ENCODE measurements at regions not wholly inside any gene's neighbourhood (a gene's known extent, or its start where the extent isn't known, plus 50 kb on each side); places are given as distances from the start of the nearest gene placed in this dataset.

- no peaks in the 10 kb centered on the region for H3K79me2 ChIP-seq (ENCODE audit: insufficient read depth, low read length)
- no peak overlapping the region for H2AFZ ChIP-seq (ENCODE audit: low read depth, low read length, poor library complexity, severe bottlenecking)
- DNase-seq (ENCODE audit: low read depth, low spot score): no peak
- no peaks in the 10 kb centered on the region for H3K9me2 ChIP-seq (ENCODE audit: insufficient read depth)
- H3K36me3 ChIP-seq (ENCODE audit: control insufficient read depth in 1 of 2, insufficient read depth in 2 of 2, low read length in 2 of 2): no peaks in the 10 kb centered on the region
- H3K4me3 ChIP-seq (replicated peaks in 1 of 2; ENCODE audit: low read depth in 1 of 2, low read length in 2 of 2): no peak overlapping the region
- ChIA-PET RAD21 (ENCODE audit: low non-redundant PET in 1 of 2, low total read pairs in 2 of 2, uncharacterized antibody in 2 of 2, unreplicated experiment in 2 of 2) (no interaction called here), POLR2A (no interaction called here), CTCF (no interaction called here)
- H3K27me3 ChIP-seq (ENCODE audit: insufficient read depth, low read length): no peaks in the 10 kb centered on the region
- no peak for ATAC-seq
- H3K27ac ChIP-seq (ENCODE audit: low read depth, low read length): no peak overlapping the region
- no peak overlapping the region for H3K9ac ChIP-seq (ENCODE audit: low read length)
- BruUV-seq (replicated peaks): no TSS peak
- intact Hi-C loops (cut with micrococcal nuclease): no loop called here
- no peaks in the 10 kb centered on the region for H4K20me1 ChIP-seq (ENCODE audit: insufficient read depth)
- no peak overlapping the region for H3K4me2 ChIP-seq (ENCODE audit: low read length)
- H3K9me3 ChIP-seq (ENCODE audit: control insufficient read depth in 1 of 2, insufficient read depth in 1 of 2, low read depth in 1 of 2, low read length in 2 of 2): no peaks in the 10 kb centered on the region; a peak in 1 of 4 replicates
- TF ChIP-seq MAX (IDR thresholded peaks at IDR 0.05): no peak
- TF ChIP-seq CBX3 (IDR thresholded peaks at IDR 0.05; ENCODE audit: low read depth): no peak
- TF ChIP-seq CEBPB (IDR thresholded peaks at IDR 0.05; ENCODE audit: low read depth): no peak
- TF ChIP-seq SIN3A (IDR thresholded peaks at IDR 0.05; ENCODE audit: low read depth): no peak
- TF ChIP-seq YY1 (IDR thresholded peaks at IDR 0.05; ENCODE audit: extremely low read depth, insufficient replicate concordance, low read depth, low read length): no peak
- no peak for TF ChIP-seq ELF1 (IDR thresholded peaks at IDR 0.05; ENCODE audit: borderline replicate concordance, low read depth)
- TF ChIP-seq POLR2A (IDR thresholded peaks at IDR 0.05; ENCODE audit: borderline replicate concordance, extremely low read depth, insufficient read depth, insufficient read length): no peak
- TF ChIP-seq, protein P1, sequence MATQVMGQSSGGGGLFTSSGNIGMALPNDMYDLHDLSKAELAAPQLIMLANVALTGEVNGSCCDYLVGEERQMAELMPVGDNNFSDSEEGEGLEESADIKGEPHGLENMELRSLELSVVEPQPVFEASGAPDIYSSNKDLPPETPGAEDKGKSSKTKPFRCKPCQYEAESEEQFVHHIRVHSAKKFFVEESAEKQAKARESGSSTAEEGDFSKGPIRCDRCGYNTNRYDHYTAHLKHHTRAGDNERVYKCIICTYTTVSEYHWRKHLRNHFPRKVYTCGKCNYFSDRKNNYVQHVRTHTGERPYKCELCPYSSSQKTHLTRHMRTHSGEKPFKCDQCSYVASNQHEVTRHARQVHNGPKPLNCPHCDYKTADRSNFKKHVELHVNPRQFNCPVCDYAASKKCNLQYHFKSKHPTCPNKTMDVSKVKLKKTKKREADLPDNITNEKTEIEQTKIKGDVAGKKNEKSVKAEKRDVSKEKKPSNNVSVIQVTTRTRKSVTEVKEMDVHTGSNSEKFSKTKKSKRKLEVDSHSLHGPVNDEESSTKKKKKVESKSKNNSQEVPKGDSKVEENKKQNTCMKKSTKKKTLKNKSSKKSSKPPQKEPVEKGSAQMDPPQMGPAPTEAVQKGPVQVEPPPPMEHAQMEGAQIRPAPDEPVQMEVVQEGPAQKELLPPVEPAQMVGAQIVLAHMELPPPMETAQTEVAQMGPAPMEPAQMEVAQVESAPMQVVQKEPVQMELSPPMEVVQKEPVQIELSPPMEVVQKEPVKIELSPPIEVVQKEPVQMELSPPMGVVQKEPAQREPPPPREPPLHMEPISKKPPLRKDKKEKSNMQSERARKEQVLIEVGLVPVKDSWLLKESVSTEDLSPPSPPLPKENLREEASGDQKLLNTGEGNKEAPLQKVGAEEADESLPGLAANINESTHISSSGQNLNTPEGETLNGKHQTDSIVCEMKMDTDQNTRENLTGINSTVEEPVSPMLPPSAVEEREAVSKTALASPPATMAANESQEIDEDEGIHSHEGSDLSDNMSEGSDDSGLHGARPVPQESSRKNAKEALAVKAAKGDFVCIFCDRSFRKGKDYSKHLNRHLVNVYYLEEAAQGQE (IDR thresholded peaks at IDR 0.05; ENCODE audit: low read depth): no peak
- TF ChIP-seq, protein P2, sequence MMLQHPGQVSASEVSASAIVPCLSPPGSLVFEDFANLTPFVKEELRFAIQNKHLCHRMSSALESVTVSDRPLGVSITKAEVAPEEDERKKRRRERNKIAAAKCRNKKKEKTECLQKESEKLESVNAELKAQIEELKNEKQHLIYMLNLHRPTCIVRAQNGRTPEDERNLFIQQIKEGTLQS (IDR thresholded peaks at IDR 0.05): no peak
- no peak for TF ChIP-seq EZH2phosphoT487 (IDR thresholded peaks at IDR 0.05; ENCODE audit: borderline replicate concordance)
- TF ChIP-seq POLR2AphosphoS5 (IDR thresholded peaks at IDR 0.05; ENCODE audit: low read depth, low read length): no peak
- TF ChIP-seq, protein P3, sequence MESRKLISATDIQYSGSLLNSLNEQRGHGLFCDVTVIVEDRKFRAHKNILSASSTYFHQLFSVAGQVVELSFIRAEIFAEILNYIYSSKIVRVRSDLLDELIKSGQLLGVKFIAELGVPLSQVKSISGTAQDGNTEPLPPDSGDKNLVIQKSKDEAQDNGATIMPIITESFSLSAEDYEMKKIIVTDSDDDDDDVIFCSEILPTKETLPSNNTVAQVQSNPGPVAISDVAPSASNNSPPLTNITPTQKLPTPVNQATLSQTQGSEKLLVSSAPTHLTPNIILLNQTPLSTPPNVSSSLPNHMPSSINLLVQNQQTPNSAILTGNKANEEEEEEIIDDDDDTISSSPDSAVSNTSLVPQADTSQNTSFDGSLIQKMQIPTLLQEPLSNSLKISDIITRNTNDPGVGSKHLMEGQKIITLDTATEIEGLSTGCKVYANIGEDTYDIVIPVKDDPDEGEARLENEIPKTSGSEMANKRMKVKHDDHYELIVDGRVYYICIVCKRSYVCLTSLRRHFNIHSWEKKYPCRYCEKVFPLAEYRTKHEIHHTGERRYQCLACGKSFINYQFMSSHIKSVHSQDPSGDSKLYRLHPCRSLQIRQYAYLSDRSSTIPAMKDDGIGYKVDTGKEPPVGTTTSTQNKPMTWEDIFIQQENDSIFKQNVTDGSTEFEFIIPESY (IDR thresholded peaks at IDR 0.05; ENCODE audit: extremely low read depth, insufficient replicate concordance, low read length): no peak
- no peak for TF ChIP-seq EGR1 (IDR thresholded peaks at IDR 0.05; ENCODE audit: low read depth)
- TF ChIP-seq TCF7L2 (IDR thresholded peaks at IDR 0.05; ENCODE audit: borderline replicate concordance, extremely low read depth, insufficient read depth, insufficient read length): no peak
- no peak for TF ChIP-seq SRF (IDR thresholded peaks at IDR 0.05; ENCODE audit: low read depth)
- H3K4me1 ChIP-seq (ENCODE audit: control insufficient read depth in 1 of 2, insufficient read depth in 2 of 2, low read length in 2 of 2): no peaks in the 10 kb centered on the region
These were observed 315.2 kb upstream of the NOX3 start for GRCh38 chr6:155770856-155771255.
